ENCODE measurements at regions not wholly inside any gene's neighbourhood (a gene's known extent, or its start where the extent isn't known, plus 50 kb on each side); places are given as distances from the start of the nearest gene placed in this dataset.
A peak's percentile ranks its signal among the peaks of the same experiment; 100 is the strongest.

- DNase-seq (ENCODE audit: low spot score): no peak
Observed at GRCh38 chr7:155216475-155217272, 81.0 kb upstream of the INSIG1 start.

DNA sequence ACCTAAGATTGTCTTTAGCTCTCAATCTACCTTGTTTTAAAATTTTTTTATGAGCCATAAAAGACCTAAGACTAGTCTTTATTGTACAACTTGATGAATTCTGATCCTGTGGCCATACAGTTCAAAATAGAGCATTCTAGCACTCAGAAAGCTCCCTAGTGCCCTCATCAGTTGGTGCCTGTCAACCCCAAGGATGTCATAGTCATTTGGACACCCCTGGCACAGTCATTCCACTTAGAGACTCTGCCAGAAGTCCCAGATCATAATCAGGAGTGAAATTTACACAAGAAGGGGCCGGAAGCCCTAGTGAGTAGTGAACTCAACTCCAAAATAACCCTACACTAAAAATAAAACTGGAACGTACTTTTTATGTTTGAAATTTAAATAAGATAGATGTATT lies 80.0 kb upstream of the INSIG1 start:
- peak; percentile 77 for DNase-seq (ENCODE audit: low spot score)

- no peak for DNase-seq (ENCODE audit: low spot score)
Observed at GRCh38 chr7:155218276-155219153, 79.2 kb upstream of the INSIG1 start.

DNA sequence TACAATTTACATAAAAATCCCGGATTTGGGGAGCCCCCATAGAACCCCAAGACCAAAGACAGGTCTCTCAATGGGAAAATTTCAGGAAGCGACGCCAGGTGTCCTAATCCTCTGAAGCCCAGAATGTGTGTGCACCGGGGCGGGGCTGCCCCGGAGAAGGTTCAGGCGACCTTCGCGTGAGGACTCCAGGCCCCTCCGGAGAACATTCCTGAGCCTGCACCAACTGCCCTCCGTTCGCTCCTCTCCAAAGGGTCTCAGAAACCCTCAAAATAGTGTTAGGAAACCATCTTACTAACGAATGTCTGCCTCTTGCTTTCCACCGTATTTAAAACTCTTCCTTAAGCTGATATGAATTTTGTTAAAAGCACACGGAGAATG lies 78.5 kb upstream of the INSIG1 start:
- no peak for DNase-seq (ENCODE audit: low spot score)

- DNase-seq (ENCODE audit: low spot score): no peak
Observed at GRCh38 chr7:155219947-155220769, 77.5 kb upstream of the INSIG1 start.

DNA sequence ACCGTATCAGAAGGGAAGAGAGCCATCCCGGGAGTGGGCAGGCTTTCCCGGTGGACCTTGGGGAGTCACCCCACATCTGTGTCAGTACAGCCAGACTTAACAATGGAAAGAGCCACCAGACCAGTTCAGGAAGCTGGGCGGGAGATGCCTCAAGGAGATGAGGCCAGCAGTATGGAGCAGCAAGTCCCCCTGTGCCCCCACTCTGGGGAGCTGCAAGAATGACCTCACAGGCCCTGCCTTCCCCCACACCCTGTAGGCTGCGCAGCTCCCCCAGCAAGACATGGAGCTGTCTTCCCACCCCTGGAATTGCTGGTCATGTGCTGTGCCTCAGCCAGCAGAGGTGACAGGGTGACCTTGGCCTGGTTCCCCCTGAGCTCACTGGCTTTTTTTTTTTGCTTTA lies 76.8 kb upstream of the INSIG1 start:
- DNase-seq (ENCODE audit: low spot score): no peak

DNA sequence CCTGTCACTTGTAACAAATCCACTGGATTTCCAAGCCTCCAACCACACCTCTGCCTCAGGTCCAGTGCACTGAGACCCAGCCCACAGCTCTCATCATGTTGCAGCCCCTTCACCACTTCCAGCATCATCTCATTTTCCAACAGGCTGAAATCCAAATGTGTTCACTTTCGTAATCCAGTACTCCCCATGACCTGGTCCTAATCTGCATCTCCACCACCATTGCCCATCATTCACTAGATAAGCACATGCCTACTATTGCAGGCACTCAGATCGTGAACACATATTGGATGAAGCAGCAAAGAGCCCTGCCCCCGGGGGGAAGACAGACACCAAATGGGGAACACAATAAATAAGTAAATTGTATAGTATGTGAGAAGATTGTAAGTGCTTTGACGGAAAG lies 76.1 kb upstream of the INSIG1 start:
- no peak for DNase-seq (ENCODE audit: low spot score)

GRCh38 chr7:155222061-155222460 lies 75.6 kb upstream of the INSIG1 start:
- peak; percentile 15 for DNase-seq (ENCODE audit: low spot score)

GRCh38 chr7:155222573-155222972 lies 75.1 kb upstream of the INSIG1 start:
- no peak for DNase-seq (ENCODE audit: low spot score)

- DNase-seq (ENCODE audit: low spot score): no peak
Observed at GRCh38 chr7:155223021-155223420, 74.7 kb upstream of the INSIG1 start.

- no peak for DNase-seq (ENCODE audit: low spot score)
Observed at GRCh38 chr7:155223503-155223902, 74.2 kb upstream of the INSIG1 start.

DNA sequence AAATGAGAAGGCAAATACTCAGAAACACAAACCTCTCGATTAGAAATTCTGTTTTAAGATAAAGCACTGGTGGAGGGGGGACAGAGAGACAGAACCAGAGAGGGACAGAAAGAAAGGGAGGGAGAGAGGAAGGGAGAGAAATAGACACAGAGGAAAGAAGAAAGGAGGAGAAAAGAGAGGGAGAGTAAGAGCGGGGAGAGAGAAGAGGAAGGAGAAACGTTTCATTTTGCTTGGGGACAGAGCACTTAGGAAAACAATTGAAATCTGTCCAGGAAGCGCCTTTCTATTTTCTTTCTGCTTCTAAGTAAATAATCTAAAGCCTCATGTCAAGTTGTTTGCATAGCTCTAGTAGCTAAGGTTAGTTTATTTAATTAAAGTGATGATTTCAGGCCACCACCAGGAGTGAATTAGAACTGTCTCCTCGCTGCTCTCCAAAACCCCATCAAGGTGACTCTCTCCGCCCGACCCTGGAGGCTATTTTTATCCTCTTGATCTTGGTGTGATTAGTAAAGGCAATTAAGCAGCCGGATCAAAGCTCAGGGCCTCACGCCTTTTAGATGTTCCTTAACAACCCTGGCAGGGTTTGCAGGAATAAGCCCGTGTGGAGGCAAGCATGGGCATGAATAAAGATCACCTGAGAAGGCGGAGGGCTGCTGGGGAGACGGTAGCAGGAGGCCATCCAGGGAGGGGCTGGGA lies 73.4 kb upstream of the INSIG1 start:
- DNase-seq (ENCODE audit: low spot score): no peak

DNA sequence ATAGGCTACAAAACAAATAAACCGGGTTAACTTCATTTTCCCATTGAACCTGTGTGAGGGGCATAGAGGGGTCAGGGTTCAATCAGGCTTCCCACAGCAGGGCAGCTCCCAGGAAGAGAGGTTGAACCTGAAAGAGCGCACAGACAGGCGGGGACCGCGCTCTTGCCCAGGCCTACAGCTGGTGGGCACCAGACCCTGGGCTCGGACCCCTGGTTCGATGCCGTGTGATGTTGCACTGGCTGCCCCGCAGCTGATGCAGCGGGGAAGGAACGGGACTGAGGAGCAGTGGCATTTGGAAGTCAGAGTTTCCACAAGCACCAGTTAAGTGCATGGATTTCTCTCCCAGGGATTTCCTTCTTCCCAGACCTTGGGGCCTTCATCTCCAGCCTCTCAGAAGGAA lies 72.6 kb upstream of the INSIG1 start:
- no peak for DNase-seq (ENCODE audit: low spot score)

DNA sequence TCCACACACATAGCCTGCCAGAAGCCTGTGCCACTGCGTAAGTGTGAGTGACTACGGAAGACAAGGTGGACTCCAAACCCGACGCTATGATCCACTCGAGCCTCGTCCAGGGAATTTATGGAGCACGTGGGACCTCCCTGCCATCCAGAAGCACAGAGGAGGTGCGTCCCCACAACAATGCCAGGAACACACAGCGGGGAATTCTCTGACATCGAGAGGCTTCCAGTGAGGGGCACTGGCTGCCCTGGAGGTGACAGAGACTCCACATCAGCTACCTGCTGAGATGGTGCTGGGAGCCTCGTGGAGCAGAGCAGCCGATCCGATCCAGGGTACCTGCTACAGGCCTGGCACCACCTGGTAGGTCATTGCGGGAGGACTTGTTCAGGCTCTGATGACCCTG lies 72.2 kb upstream of the INSIG1 start:
- DNase-seq (ENCODE audit: low spot score): no peak

GRCh38 chr7:155226261-155227003 lies 71.2 kb upstream of the INSIG1 start:
- DNase-seq (ENCODE audit: low spot score): no peak

- DNase-seq (ENCODE audit: low spot score): no peak
Observed at GRCh38 chr7:155227004-155227787, 70.5 kb upstream of the INSIG1 start.

- DNase-seq (ENCODE audit: low spot score): no peak
Observed at GRCh38 chr7:155227788-155228458, 69.8 kb upstream of the INSIG1 start.

DNA sequence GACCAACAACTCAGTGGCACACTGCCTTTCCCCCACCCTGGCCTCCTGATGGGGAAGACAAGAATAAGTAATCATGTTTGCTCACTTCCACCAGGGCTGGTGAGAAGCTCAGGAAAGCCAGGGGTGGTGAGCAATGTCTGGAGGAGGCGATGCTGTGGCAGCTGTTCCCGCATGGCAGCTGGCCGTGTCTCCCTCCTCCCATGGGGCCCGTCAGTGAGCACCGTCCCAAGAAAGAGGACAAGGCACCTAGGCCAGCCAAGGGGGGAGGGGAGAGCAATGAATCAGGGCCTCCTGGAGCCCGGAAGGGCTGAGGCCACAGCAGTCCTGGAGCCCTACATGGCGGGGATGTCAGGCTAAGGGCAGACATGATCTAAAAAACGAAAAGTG lies 69.2 kb upstream of the INSIG1 start:
- DNase-seq (ENCODE audit: low spot score): no peak

DNA sequence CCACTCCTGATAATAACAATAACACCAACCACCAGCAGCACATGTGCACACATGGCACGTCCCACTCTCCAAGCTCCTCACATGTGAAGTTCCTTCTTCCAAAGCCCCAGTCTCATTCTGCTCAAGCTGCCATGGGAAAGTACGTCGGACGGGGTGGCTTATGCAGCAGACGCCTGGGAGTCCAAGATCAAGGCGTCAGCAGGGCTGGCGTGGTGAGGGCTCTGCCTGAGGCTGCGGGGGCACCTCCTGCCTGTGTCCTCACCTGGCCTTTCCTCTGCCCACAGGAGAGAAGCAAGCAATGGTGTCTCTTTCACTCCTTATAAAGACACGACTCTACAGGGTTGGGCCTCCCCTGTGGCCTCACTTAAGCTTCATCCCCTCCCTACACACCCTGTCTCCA lies 68.8 kb upstream of the INSIG1 start:
- no peak for DNase-seq (ENCODE audit: low spot score)
